Daoy (cell line): ENCODE measurements at regions not wholly inside any gene's neighbourhood (a gene's known extent, or its start where the extent isn't known, plus 50 kb on each side); places are given as distances from the start of the nearest gene placed in this dataset.
A peak's percentile ranks its signal among the peaks of the same experiment; 100 is the strongest.
"Not testable (repeated sequence)": the region's sequence is repeated elsewhere in the genome, so short reads cannot be mapped to it uniquely, and the experiment has no call there.

Experiments
- DNase-seq: peaks from one replicate; pipeline ENCODE4 v3.0.0-alpha.2; 2015; ENCODE audit warnings: low read depth

GRCh38 chr15:26082221-26083109, 219.3 kb upstream of the ATP10A start:
- DNase-seq: peak; percentile 97

GRCh38 chr15:26081758-26082220, 218.7 kb upstream of the ATP10A start:
- DNase-seq: no peak

- no peak for DNase-seq
Observed at GRCh38 chr15:26075770-26076169, 212.6 kb upstream of the ATP10A start.

- no peak for DNase-seq
Observed at GRCh38 chr15:26073430-26074333, 210.6 kb upstream of the ATP10A start.

- peak; percentile 16 for DNase-seq
Observed at GRCh38 chr15:26070095-26070532, 207.0 kb upstream of the ATP10A start.

GRCh38 chr15:26069231-26069641, 206.1 kb upstream of the ATP10A start:
- DNase-seq: no peak

- DNase-seq: no peak
Observed at GRCh38 chr15:26066896-26067295, 203.8 kb upstream of the ATP10A start.

- no peak for DNase-seq
Observed at GRCh38 chr15:26065723-26066122, 202.6 kb upstream of the ATP10A start.

- DNase-seq: no peak
Observed at GRCh38 chr15:26061248-26061647, 198.1 kb upstream of the ATP10A start.

- DNase-seq: not testable (repeated sequence)
Observed at GRCh38 chr15:26056766-26057165, 193.6 kb upstream of the ATP10A start.

- peak; percentile 13 for DNase-seq
Observed at GRCh38 chr15:26051761-26052675, 188.9 kb upstream of the ATP10A start.

GRCh38 chr15:26050984-26051383, 187.9 kb upstream of the ATP10A start:
- no peak for DNase-seq

GRCh38 chr15:26049900-26050657, 187.0 kb upstream of the ATP10A start:
- DNase-seq: no peak

- DNase-seq: no peak
Observed at GRCh38 chr15:26048669-26049068, 185.5 kb upstream of the ATP10A start.

GRCh38 chr15:26045516-26045915, 182.4 kb upstream of the ATP10A start:
- no peak for DNase-seq

GRCh38 chr15:26043018-26043417, 179.9 kb upstream of the ATP10A start:
- DNase-seq: no peak

- no peak for DNase-seq
Observed at GRCh38 chr15:26038693-26039092, 175.6 kb upstream of the ATP10A start.

GRCh38 chr15:26037369-26037768, 174.2 kb upstream of the ATP10A start:
- no peak for DNase-seq

- no peak for DNase-seq
Observed at GRCh38 chr15:26033493-26033892, 170.4 kb upstream of the ATP10A start.

- no peak for DNase-seq
Observed at GRCh38 chr15:26032162-26032846, 169.2 kb upstream of the ATP10A start.
